ENCODE measurements at regions not wholly inside any gene's neighbourhood (a gene's known extent, or its start where the extent isn't known, plus 50 kb on each side); places are given as distances from the start of the nearest gene placed in this dataset.

DNA sequence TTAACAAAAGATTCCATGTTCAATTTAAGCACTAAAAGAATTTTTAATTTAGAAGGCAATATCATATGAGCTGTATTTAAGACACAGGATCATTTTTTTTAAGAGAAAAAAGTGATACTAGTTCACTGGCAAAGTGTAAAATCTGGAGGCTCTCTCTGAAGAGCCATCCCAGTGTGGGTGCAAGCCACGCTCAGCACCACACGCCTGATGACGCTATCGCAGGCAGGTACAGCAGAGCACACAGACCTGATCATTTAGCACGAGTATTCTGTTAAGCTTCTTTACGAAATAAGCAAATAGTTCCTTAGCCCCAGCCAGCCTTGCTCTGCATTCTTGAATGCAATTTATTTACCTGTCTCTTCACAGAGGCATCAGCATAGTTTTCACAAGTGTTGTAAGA, 198.6 kb downstream of the SIPA1L2 start:
- Histone ChIP-seq H3K4me3 (replicated peaks in 1 of 3; ENCODE audit: insufficient read depth in 1 of 3, low read depth in 1 of 3, low read length in 3 of 3) (no peak overlapping the region), H4K20me1 (replicated peaks; ENCODE audit: control insufficient read depth, extremely low read depth, insufficient read depth, low read length) (no peaks in the 10 kb centered on the region), H3K4me2 (ENCODE audit: insufficient read depth, low read length) (no peak overlapping the region), H3K4me1 (ENCODE audit: control insufficient read depth, extremely low read depth, insufficient read depth, low read length) (no peaks in the 10 kb centered on the region), H3K27me3 (ENCODE audit: control insufficient read depth in 2 of 2, insufficient read depth in 2 of 2, low read length in 2 of 2) (no peaks in the 10 kb centered on the region), H3K9me3 (replicated peaks; ENCODE audit: control insufficient read depth, insufficient read depth, low read length) (no peaks in the 10 kb centered on the region), H2AFZ (ENCODE audit: low read depth, low read length) (no peak overlapping the region), H3K9ac (replicated peaks; ENCODE audit: extremely low read depth, insufficient read depth, low read length) (no peak overlapping the region), H3K36me3 (ENCODE audit: control insufficient read depth in 2 of 2, extremely low read depth in 1 of 2, insufficient read depth in 2 of 2, low read length in 2 of 2) (no peaks in the 10 kb centered on the region), H3K9me1 (replicated peaks; ENCODE audit: control insufficient read depth, extremely low read depth, insufficient read depth, low read length) (no peaks in the 10 kb centered on the region), H3K27ac (ENCODE audit: insufficient read depth, low read depth, low read length) (no peak overlapping the region), H3K79me2 (ENCODE audit: control insufficient read depth, insufficient read depth, low read length) (no peaks in the 10 kb centered on the region)
- intact Hi-C loops (cut with micrococcal nuclease) (no loop called here), dilution Hi-C loops (cut with MboI; ENCODE audit: extremely low pct_ligation_motif_present, low sequenced_read_pairs) (no loop called here)
- BruUV-seq (replicated peaks), result no TSS peak
- POLR2A ChIA-PET, result no interaction called here
- no peak for DNase-seq (ENCODE audit: low read depth, low spot score)
- TF ChIP-seq, protein P1, sequence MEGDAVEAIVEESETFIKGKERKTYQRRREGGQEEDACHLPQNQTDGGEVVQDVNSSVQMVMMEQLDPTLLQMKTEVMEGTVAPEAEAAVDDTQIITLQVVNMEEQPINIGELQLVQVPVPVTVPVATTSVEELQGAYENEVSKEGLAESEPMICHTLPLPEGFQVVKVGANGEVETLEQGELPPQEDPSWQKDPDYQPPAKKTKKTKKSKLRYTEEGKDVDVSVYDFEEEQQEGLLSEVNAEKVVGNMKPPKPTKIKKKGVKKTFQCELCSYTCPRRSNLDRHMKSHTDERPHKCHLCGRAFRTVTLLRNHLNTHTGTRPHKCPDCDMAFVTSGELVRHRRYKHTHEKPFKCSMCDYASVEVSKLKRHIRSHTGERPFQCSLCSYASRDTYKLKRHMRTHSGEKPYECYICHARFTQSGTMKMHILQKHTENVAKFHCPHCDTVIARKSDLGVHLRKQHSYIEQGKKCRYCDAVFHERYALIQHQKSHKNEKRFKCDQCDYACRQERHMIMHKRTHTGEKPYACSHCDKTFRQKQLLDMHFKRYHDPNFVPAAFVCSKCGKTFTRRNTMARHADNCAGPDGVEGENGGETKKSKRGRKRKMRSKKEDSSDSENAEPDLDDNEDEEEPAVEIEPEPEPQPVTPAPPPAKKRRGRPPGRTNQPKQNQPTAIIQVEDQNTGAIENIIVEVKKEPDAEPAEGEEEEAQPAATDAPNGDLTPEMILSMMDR (IDR thresholded peaks at IDR 0.05; ENCODE audit: extremely low read depth in 1 of 2, insufficient read depth in 1 of 2, low read depth in 1 of 2, low read length in 2 of 2), result no peak
- no peak for TF ChIP-seq EZH2 (IDR thresholded peaks at IDR 0.05; ENCODE audit: borderline replicate concordance, low read depth, low read length, severe bottlenecking)
- TF ChIP-seq FOS (IDR thresholded peaks at IDR 0.05; ENCODE audit: borderline replicate concordance, insufficient read depth, low read length), result no peak
- TF ChIP-seq JUN (IDR thresholded peaks at IDR 0.05; ENCODE audit: borderline replicate concordance, insufficient read depth, insufficient read length, low read depth), result no peak
- no peak for TF ChIP-seq GATA2 (IDR thresholded peaks at IDR 0.05; ENCODE audit: insufficient read depth, insufficient read length, low read depth, low read length)
- no peak for TF ChIP-seq MYC (IDR thresholded peaks at IDR 0.05; ENCODE audit: low read depth, low read length)
- TF ChIP-seq POLR2AphosphoS5 (IDR thresholded peaks at IDR 0.05; ENCODE audit: insufficient read depth, low read depth, low read length), result no peak
- no peak for TF ChIP-seq POLR2A (IDR thresholded peaks at IDR 0.05; ENCODE audit: low read depth, low read length)
- TF ChIP-seq, protein P2, sequence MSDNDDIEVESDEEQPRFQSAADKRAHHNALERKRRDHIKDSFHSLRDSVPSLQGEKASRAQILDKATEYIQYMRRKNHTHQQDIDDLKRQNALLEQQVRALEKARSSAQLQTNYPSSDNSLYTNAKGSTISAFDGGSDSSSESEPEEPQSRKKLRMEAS (IDR thresholded peaks at IDR 0.05; ENCODE audit: insufficient read depth, insufficient read length), result no peak
- FAIRE-seq, result no peak
- CTCF ChIA-PET, result no interaction called here

All from endothelial cell of umbilical vein (primary cell).